NCI-H1417 (cell line): ENCODE measurements at regions not wholly inside any gene's neighbourhood (a gene's known extent, or its start where the extent isn't known, plus 50 kb on each side); places are given as distances from the start of the nearest gene placed in this dataset.
A peak's percentile ranks its signal among the peaks of the same experiment; 100 is the strongest.

Experiments used
- DNase-seq, 3 experiments: peaks; one replicate each; lab custom pipeline; 2025; lab: John Stamatoyannopoulos, UW

GRCh38 chr13:40480012-40480914 lies 186.2 kb downstream of the FOXO1 start:
- no peak for DNase-seq

GRCh38 chr13:40480915-40481516 lies 185.4 kb downstream of the FOXO1 start:
- no peak for DNase-seq

GRCh38 chr13:40483601-40484000 lies 182.8 kb downstream of the FOXO1 start:
- DNase-seq = peak in 1 of 3 experiments; percentile 75

- DNase-seq = no peak
Observed at GRCh38 chr13:40484101-40484800, 182.2 kb downstream of the FOXO1 start.

GRCh38 chr13:40484974-40485373 lies 181.5 kb downstream of the FOXO1 start:
- DNase-seq = no peak

- DNase-seq = no peak
Observed at GRCh38 chr13:40485611-40486517, 180.6 kb downstream of the FOXO1 start.

GRCh38 chr13:40486518-40487163 lies 179.8 kb downstream of the FOXO1 start:
- no peak for DNase-seq

- DNase-seq = no peak
Observed at GRCh38 chr13:40488869-40489391, 177.5 kb downstream of the FOXO1 start.

GRCh38 chr13:40490086-40490758 lies 176.2 kb downstream of the FOXO1 start:
- peak in 2 of 3 experiments; percentile 26 to 90 for DNase-seq

GRCh38 chr13:40492511-40492910 lies 173.9 kb downstream of the FOXO1 start:
- DNase-seq = no peak

- no peak for DNase-seq
Observed at GRCh38 chr13:40494513-40494912, 171.9 kb downstream of the FOXO1 start.

- DNase-seq = no peak
Observed at GRCh38 chr13:40494946-40495620, 171.4 kb downstream of the FOXO1 start.

GRCh38 chr13:40495621-40496001 lies 170.8 kb downstream of the FOXO1 start:
- no peak for DNase-seq

GRCh38 chr13:40496035-40496810 lies 170.2 kb downstream of the FOXO1 start:
- DNase-seq = no peak

GRCh38 chr13:40498461-40498860 lies 168.0 kb downstream of the FOXO1 start:
- DNase-seq = no peak

- no peak for DNase-seq
Observed at GRCh38 chr13:40502236-40502635, 164.2 kb downstream of the FOXO1 start.

- no peak for DNase-seq
Observed at GRCh38 chr13:40503011-40503410, 163.4 kb downstream of the FOXO1 start.

- no peak for DNase-seq
Observed at GRCh38 chr13:40503966-40504591, 162.4 kb downstream of the FOXO1 start.

GRCh38 chr13:40504641-40505040 lies 161.8 kb downstream of the FOXO1 start:
- DNase-seq = no peak
